ENCODE measurements at regions not wholly inside any gene's neighbourhood (a gene's known extent, or its start where the extent isn't known, plus 50 kb on each side); places are given as distances from the start of the nearest gene placed in this dataset.

GRCh38 chr3:28840976-28841376 is 439.9 kb upstream of the RBMS3 start:
- H3K4me3 Mint-ChIP-seq, result no peak overlapping the region
- H3K4me1 Mint-ChIP-seq, result no peaks in the 10 kb centered on the region
- TF ChIP-seq CTCF (conservative IDR thresholded peaks at IDR 0.05), result no peak
- H3K9me3 Mint-ChIP-seq, result no peaks in the 10 kb centered on the region
- DNase-seq (ENCODE audit: low read depth, low spot score), result no peak
- H3K27me3 Mint-ChIP-seq (ENCODE audit: low read depth), result peaks cover 3% of the 10 kb centered on the region
- H3K27ac Mint-ChIP-seq (ENCODE audit: unreplicated experiment), result peak overlapping the region; percentile 4
- H3K36me3 Mint-ChIP-seq (ENCODE audit: low read depth), result no peaks in the 10 kb centered on the region

- Mint-ChIP-seq H3K4me1 (no peaks in the 10 kb centered on the region), H3K4me3 (no peak overlapping the region), H3K27ac (ENCODE audit: unreplicated experiment) (peak overlapping the region; percentile 57), H3K36me3 (ENCODE audit: low read depth) (no peaks in the 10 kb centered on the region), H3K9me3 (no peaks in the 10 kb centered on the region), H3K27me3 (ENCODE audit: low read depth) (peaks cover 2% of the 10 kb centered on the region)
- no peak for DNase-seq (ENCODE audit: low read depth, low spot score)
- TF ChIP-seq CTCF (conservative IDR thresholded peaks at IDR 0.05), result no peak
Measured at GRCh38 chr3:28841441-28841840, 439.4 kb upstream of the RBMS3 start.

- TF ChIP-seq CTCF (conservative IDR thresholded peaks at IDR 0.05), result no peak
- peaks cover 6% of the 10 kb centered on the region for H3K4me1 Mint-ChIP-seq
- no peak overlapping the region for H3K27ac Mint-ChIP-seq (ENCODE audit: unreplicated experiment)
- no peaks in the 10 kb centered on the region for H3K9me3 Mint-ChIP-seq
- no peak for DNase-seq (ENCODE audit: low read depth, low spot score)
- H3K36me3 Mint-ChIP-seq (ENCODE audit: low read depth), result no peaks in the 10 kb centered on the region
- no peaks in the 10 kb centered on the region for H3K27me3 Mint-ChIP-seq (ENCODE audit: low read depth)
- H3K4me3 Mint-ChIP-seq, result no peak overlapping the region
Measured at GRCh38 chr3:28844298-28845005, 436.4 kb upstream of the RBMS3 start.

- Mint-ChIP-seq H3K9me3 (no peaks in the 10 kb centered on the region), H3K27me3 (ENCODE audit: low read depth) (no peaks in the 10 kb centered on the region), H3K36me3 (ENCODE audit: low read depth) (no peaks in the 10 kb centered on the region), H3K4me3 (no peak overlapping the region), H3K27ac (ENCODE audit: unreplicated experiment) (no peak overlapping the region), H3K4me1 (peaks cover 6% of the 10 kb centered on the region)
- TF ChIP-seq CTCF (conservative IDR thresholded peaks at IDR 0.05), result no peak
- DNase-seq (ENCODE audit: low read depth, low spot score), result no peak
Measured at GRCh38 chr3:28845006-28845324, 435.9 kb upstream of the RBMS3 start.

GRCh38 chr3:28846971-28847478 is 433.8 kb upstream of the RBMS3 start:
- Mint-ChIP-seq H3K4me3 (no peak overlapping the region), H3K27ac (ENCODE audit: unreplicated experiment) (no peak overlapping the region), H3K27me3 (ENCODE audit: low read depth) (no peaks in the 10 kb centered on the region), H3K9me3 (no peaks in the 10 kb centered on the region), H3K36me3 (ENCODE audit: low read depth) (no peaks in the 10 kb centered on the region), H3K4me1 (peaks cover 6% of the 10 kb centered on the region)
- no peak for TF ChIP-seq CTCF (conservative IDR thresholded peaks at IDR 0.05)
- no peak for DNase-seq (ENCODE audit: low read depth, low spot score)
